ENCODE measurements at regions not wholly inside any gene's neighbourhood (a gene's known extent, or its start where the extent isn't known, plus 50 kb on each side); places are given as distances from the start of the nearest gene placed in this dataset.

- TF ChIP-seq POLR2A (IDR thresholded peaks at IDR 0.05) = no peak
- TF ChIP-seq CTCF (IDR thresholded peaks at IDR 0.05) = no peak
These were observed 105.6 kb upstream of the TRABD2B start for GRCh38 chr1:48102766-48103165.

Measured in heart left ventricle (tissue), 13 donors.